T-helper 17 cell (primary cell): ENCODE measurements at regions not wholly inside any gene's neighbourhood (a gene's known extent, or its start where the extent isn't known, plus 50 kb on each side); places are given as distances from the start of the nearest gene placed in this dataset.
"Not testable (repeated sequence)": the region's sequence is repeated elsewhere in the genome, so short reads cannot be mapped to it uniquely, and the experiment has no call there.

Experiments used
- ATAC-seq: fragments of 150-1000 bp; cut with Tn5 transposase; 2 replicates; pipeline ENCODE4 v1.10.0; 2021; ENCODE audit warnings: mild to moderate bottlenecking, moderate library complexity
- DNase-seq, 3 donors: peaks; one replicate each; pipeline versions ENCODE4 v3.0.0 to v3.0.0-alpha.2; 2020 to 2021
- H3K9me3 ChIP-seq: one replicate; pipeline ENCODE4 v1.7.0; 2013; ENCODE audit warnings: low read length, mild to moderate bottlenecking; ENCODE audit not compliant: control insufficient read depth, poor library complexity, severe bottlenecking
- H3K27ac Mint-ChIP-seq: one replicate; pipeline ENCODE4 v1.8.0; 2022; ENCODE audit warnings: mild to moderate bottlenecking, moderate library complexity, mixed read lengths
- H3K27me3 Mint-ChIP-seq: one replicate; pipeline ENCODE4 v1.8.0; 2022; ENCODE audit warnings: mixed read lengths
- H3K36me3 Mint-ChIP-seq: one replicate; pipeline ENCODE4 v1.8.0; 2022; ENCODE audit warnings: low read depth, mixed read lengths
- H3K4me1 Mint-ChIP-seq: one replicate; pipeline ENCODE4 v1.8.0; 2022; ENCODE audit warnings: mild to moderate bottlenecking, mixed read lengths
- H3K4me3 Mint-ChIP-seq: one replicate; pipeline ENCODE4 v1.8.0; 2022; ENCODE audit warnings: mild to moderate bottlenecking, moderate library complexity, mixed read lengths

GRCh38 chr10:47605791-47606773 lies 82.6 kb upstream of the AGAP9 start:
- H3K4me3 Mint-ChIP-seq, DNase-seq, H3K4me1 Mint-ChIP-seq, H3K27ac Mint-ChIP-seq, H3K36me3 Mint-ChIP-seq, ATAC-seq, H3K9me3 ChIP-seq, H3K27me3 Mint-ChIP-seq: not testable (repeated sequence)

GRCh38 chr10:47600604-47601003 lies 77.2 kb upstream of the AGAP9 start:
- not testable (repeated sequence) for ATAC-seq, DNase-seq, H3K4me1 Mint-ChIP-seq, H3K4me3 Mint-ChIP-seq, H3K27me3 Mint-ChIP-seq, H3K27ac Mint-ChIP-seq, H3K9me3 ChIP-seq, H3K36me3 Mint-ChIP-seq

GRCh38 chr10:47600127-47600526 lies 76.7 kb upstream of the AGAP9 start:
- not testable (repeated sequence) for H3K27ac Mint-ChIP-seq, H3K4me3 Mint-ChIP-seq, H3K27me3 Mint-ChIP-seq, H3K4me1 Mint-ChIP-seq, ATAC-seq, H3K36me3 Mint-ChIP-seq, DNase-seq, H3K9me3 ChIP-seq

GRCh38 chr10:47599657-47600056 lies 76.2 kb upstream of the AGAP9 start:
- H3K27ac Mint-ChIP-seq, DNase-seq, H3K27me3 Mint-ChIP-seq, H3K9me3 ChIP-seq, H3K36me3 Mint-ChIP-seq, H3K4me3 Mint-ChIP-seq, ATAC-seq, H3K4me1 Mint-ChIP-seq: not testable (repeated sequence)

- not testable (repeated sequence) for H3K27me3 Mint-ChIP-seq, H3K4me3 Mint-ChIP-seq, H3K9me3 ChIP-seq, ATAC-seq, H3K27ac Mint-ChIP-seq, DNase-seq, H3K4me1 Mint-ChIP-seq, H3K36me3 Mint-ChIP-seq
These were observed 70.4 kb upstream of the AGAP9 start for GRCh38 chr10:47593805-47594204.

GRCh38 chr10:47593129-47593528 lies 69.7 kb upstream of the AGAP9 start:
- not testable (repeated sequence) for H3K4me3 Mint-ChIP-seq, H3K27ac Mint-ChIP-seq, H3K9me3 ChIP-seq, ATAC-seq, H3K4me1 Mint-ChIP-seq, H3K27me3 Mint-ChIP-seq, H3K36me3 Mint-ChIP-seq, DNase-seq

- ATAC-seq, H3K4me1 Mint-ChIP-seq, H3K9me3 ChIP-seq, H3K27ac Mint-ChIP-seq, H3K4me3 Mint-ChIP-seq, DNase-seq, H3K36me3 Mint-ChIP-seq, H3K27me3 Mint-ChIP-seq: not testable (repeated sequence)
These were observed 67.5 kb upstream of the AGAP9 start for GRCh38 chr10:47590956-47591355.

- H3K27me3 Mint-ChIP-seq, H3K4me3 Mint-ChIP-seq, H3K36me3 Mint-ChIP-seq, H3K4me1 Mint-ChIP-seq, H3K9me3 ChIP-seq, DNase-seq, H3K27ac Mint-ChIP-seq, ATAC-seq: not testable (repeated sequence)
These were observed 67.1 kb upstream of the AGAP9 start for GRCh38 chr10:47590534-47590933.

GRCh38 chr10:47582051-47582450 lies 58.6 kb upstream of the AGAP9 start:
- not testable (repeated sequence) for H3K27ac Mint-ChIP-seq, ATAC-seq, H3K9me3 ChIP-seq, H3K36me3 Mint-ChIP-seq, DNase-seq, H3K4me3 Mint-ChIP-seq, H3K27me3 Mint-ChIP-seq, H3K4me1 Mint-ChIP-seq

GRCh38 chr10:47580063-47580462 lies 56.6 kb upstream of the AGAP9 start:
- H3K4me1 Mint-ChIP-seq, DNase-seq, H3K4me3 Mint-ChIP-seq, ATAC-seq, H3K27ac Mint-ChIP-seq, H3K36me3 Mint-ChIP-seq, H3K9me3 ChIP-seq, H3K27me3 Mint-ChIP-seq: not testable (repeated sequence)

- not testable (repeated sequence) for ATAC-seq, H3K27ac Mint-ChIP-seq
These were observed 55.1 kb upstream of the AGAP9 start for GRCh38 chr10:47578547-47578946.

More at GRCh38 chr10:47578547-47578946, 55.1 kb upstream of the AGAP9 start:
- H3K4me1 Mint-ChIP-seq, H3K27me3 Mint-ChIP-seq, DNase-seq, H3K9me3 ChIP-seq, H3K36me3 Mint-ChIP-seq, H3K4me3 Mint-ChIP-seq: not testable (repeated sequence)
